ENCODE measurements at regions not wholly inside any gene's neighbourhood (a gene's known extent, or its start where the extent isn't known, plus 50 kb on each side); places are given as distances from the start of the nearest gene placed in this dataset.
"Not testable (repeated sequence)": the region's sequence is repeated elsewhere in the genome, so short reads cannot be mapped to it uniquely, and the experiment has no call there.

GRCh38 chr11:97617031-97617430 is 1227.2 kb downstream of the JRKL start:
- no peak for DNase-seq

GRCh38 chr11:97620007-97620406 is 1230.2 kb downstream of the JRKL start:
- DNase-seq = no peak

GRCh38 chr11:97621282-97621681 is 1231.5 kb downstream of the JRKL start:
- DNase-seq = no peak

GRCh38 chr11:97622795-97623194 is 1233.0 kb downstream of the JRKL start:
- no peak for DNase-seq

GRCh38 chr11:97636741-97637140 is 1246.9 kb downstream of the JRKL start:
- DNase-seq = not testable (repeated sequence)

- DNase-seq = no peak
These were observed 1247.9 kb downstream of the JRKL start for GRCh38 chr11:97637701-97638100.

- DNase-seq = no peak
These were observed 1248.9 kb downstream of the JRKL start for GRCh38 chr11:97638641-97639224.

GRCh38 chr11:97641988-97642387 is 1252.2 kb downstream of the JRKL start:
- no peak for DNase-seq

- no peak for DNase-seq
These were observed 1255.9 kb downstream of the JRKL start for GRCh38 chr11:97645736-97646135.

GRCh38 chr11:97656356-97656755 is 1266.5 kb downstream of the JRKL start:
- DNase-seq = no peak

GRCh38 chr11:97657852-97658251 is 1268.0 kb downstream of the JRKL start:
- no peak for DNase-seq

GRCh38 chr11:97667057-97667456 is 1277.2 kb downstream of the JRKL start:
- DNase-seq = no peak

GRCh38 chr11:97683733-97684132 is 1293.9 kb downstream of the JRKL start:
- DNase-seq = no peak

GRCh38 chr11:97684486-97685439 is 1295.0 kb downstream of the JRKL start:
- no peak for DNase-seq

- DNase-seq = no peak
These were observed 1295.9 kb downstream of the JRKL start for GRCh38 chr11:97685695-97686094.

GRCh38 chr11:97687111-97687510 is 1297.3 kb downstream of the JRKL start:
- no peak for DNase-seq

GRCh38 chr11:97691061-97691460 is 1301.2 kb downstream of the JRKL start:
- no peak for DNase-seq

- DNase-seq = no peak
These were observed 1313.1 kb downstream of the JRKL start for GRCh38 chr11:97702951-97703350.

- no peak for DNase-seq
These were observed 1314.0 kb downstream of the JRKL start for GRCh38 chr11:97703851-97704250.

- not testable (repeated sequence) for DNase-seq
These were observed 1315.3 kb upstream of the CNTN5 start for GRCh38 chr11:97705441-97705840.

- DNase-seq = no peak
These were observed 1302.8 kb upstream of the CNTN5 start for GRCh38 chr11:97717922-97718321.

- no peak for DNase-seq
These were observed 1298.7 kb upstream of the CNTN5 start for GRCh38 chr11:97722065-97722464.

- no peak for DNase-seq
These were observed 1298.0 kb upstream of the CNTN5 start for GRCh38 chr11:97722721-97723120.

GRCh38 chr11:97729546-97730272 is 1291.0 kb upstream of the CNTN5 start:
- no peak for DNase-seq
